H54 (cell line): ENCODE measurements at regions not wholly inside any gene's neighbourhood (a gene's known extent, or its start where the extent isn't known, plus 50 kb on each side); places are given as distances from the start of the nearest gene placed in this dataset.
A peak's percentile ranks its signal among the peaks of the same experiment; 100 is the strongest.
"Not testable (repeated sequence)": the region's sequence is repeated elsewhere in the genome, so short reads cannot be mapped to it uniquely, and the experiment has no call there.

Experiments used
- DNase-seq: peaks from one replicate; pipeline ENCODE4 v3.0.0; 2011; ENCODE audit warnings: low spot score, mixed read lengths; ENCODE audit not compliant: insufficient read length
- FAIRE-seq: peaks from 3 replicates; lab custom pipeline; 2011; peaks lifted over from hg19 to GRCh38; lab: Jason Lieb, UNC
- POLR2A ChIP-seq: IDR thresholded peaks from 2 replicates; pipeline ENCODE4 v1.6.1; 2011; ENCODE audit warnings: low read depth, mild to moderate bottlenecking, low read length

GRCh38 chr1:65640046-65640445, 152.6 kb upstream of the PDE4B start:
- no peak for TF ChIP-seq POLR2A
- FAIRE-seq (no peak), DNase-seq (no peak)

- not testable (repeated sequence) for DNase-seq, FAIRE-seq
Observed at GRCh38 chr1:65649185-65649584, 143.5 kb upstream of the PDE4B start.

- TF ChIP-seq POLR2A: no peak
- DNase-seq: no peak
- FAIRE-seq: no peak
Observed at GRCh38 chr1:65650682-65651081, 142.0 kb upstream of the PDE4B start.

GRCh38 chr1:65654526-65654925, 138.2 kb upstream of the PDE4B start:
- DNase-seq, FAIRE-seq: not testable (repeated sequence)

- not testable (repeated sequence) for FAIRE-seq, DNase-seq
Observed at GRCh38 chr1:65657609-65658008, 135.1 kb upstream of the PDE4B start.

GRCh38 chr1:65658122-65658521, 134.6 kb upstream of the PDE4B start:
- DNase-seq: no peak
- TF ChIP-seq POLR2A: no peak
- FAIRE-seq: no peak

GRCh38 chr1:65668368-65668767, 124.3 kb upstream of the PDE4B start:
- no peak for DNase-seq
- no peak for TF ChIP-seq POLR2A

GRCh38 chr1:65670518-65670917, 122.2 kb upstream of the PDE4B start:
- no peak for TF ChIP-seq POLR2A
- DNase-seq (no peak), FAIRE-seq (no peak)

More at GRCh38 chr1:65668368-65668767, 124.3 kb upstream of the PDE4B start:
- no peak for FAIRE-seq

- no peak for FAIRE-seq
- DNase-seq: no peak
- no peak for TF ChIP-seq POLR2A
Observed at GRCh38 chr1:65674522-65674921, 118.2 kb upstream of the PDE4B start.

GRCh38 chr1:65679773-65680172, 112.9 kb upstream of the PDE4B start:
- DNase-seq: no peak
- TF ChIP-seq POLR2A: no peak
- no peak for FAIRE-seq

- no peak for TF ChIP-seq POLR2A
- FAIRE-seq: peak; percentile 76
- peak; percentile 21 for DNase-seq
Observed at GRCh38 chr1:65681096-65681495, 111.6 kb upstream of the PDE4B start.

GRCh38 chr1:65687428-65688214, 105.1 kb upstream of the PDE4B start:
- DNase-seq (peak; percentile 35), FAIRE-seq (peak; percentile 86)
- no peak for TF ChIP-seq POLR2A

GRCh38 chr1:65688215-65688566, 104.5 kb upstream of the PDE4B start:
- DNase-seq: no peak
- no peak for TF ChIP-seq POLR2A
- FAIRE-seq: no peak

GRCh38 chr1:65688848-65689247, 103.8 kb upstream of the PDE4B start:
- TF ChIP-seq POLR2A: no peak
- DNase-seq (no peak), FAIRE-seq (no peak)

GRCh38 chr1:65691152-65691900, 101.4 kb upstream of the PDE4B start:
- no peak for TF ChIP-seq POLR2A
- DNase-seq: no peak
- FAIRE-seq: no peak

GRCh38 chr1:65691972-65692371, 100.7 kb upstream of the PDE4B start:
- TF ChIP-seq POLR2A: no peak
- no peak for FAIRE-seq
- no peak for DNase-seq
